ENCODE measurements at regions not wholly inside any gene's neighbourhood (a gene's known extent, or its start where the extent isn't known, plus 50 kb on each side); places are given as distances from the start of the nearest gene placed in this dataset.

GRCh38 chr15:38671006-38671387, 106.4 kb upstream of the RASGRP1 start:
- TF ChIP-seq CTCF (IDR thresholded peaks at IDR 0.05) (no peak), POLR2A (IDR thresholded peaks at IDR 0.05) (no peak)

All from esophagus squamous epithelium (tissue), 4 donors.